MCF 10A (cell line): ENCODE measurements at regions not wholly inside any gene's neighbourhood (a gene's known extent, or its start where the extent isn't known, plus 50 kb on each side); places are given as distances from the start of the nearest gene placed in this dataset.

Experiments used
- BruUV-seq: library from RNA; stranded (reverse); fragments of 400-500 nt; replicated peaks from 2 replicates; lab custom pipeline; 2021; lab: Mats Ljungman, UMichigan
- CTCF ChIA-PET: fragments of 300-600 bp; sonication (Branson Sonifier 250); formaldehyde crosslinking; extraction: SDS; loops from one replicate; lab custom pipeline; 2021; ENCODE audit warnings: antibody characterized with exemption, inconsistent platforms; lab: Yijun Ruan, JAX
- POLR2A ChIA-PET: fragments of 300-600, 350-650 bp; sonication (Branson Sonifier 250); formaldehyde crosslinking; extraction: SDS; loops from one replicate; lab custom pipeline; 2020; ENCODE audit warnings: antibody characterized with exemption, inconsistent platforms; lab: Yijun Ruan, JAX
- DNase-seq: peaks from one replicate; pipeline ENCODE4 v3.0.0-alpha.2; 2018; ENCODE audit not compliant: unreplicated experiment
- H3K27ac Mint-ChIP-seq: one replicate; pipeline ENCODE4 v1.8.0; 2022; ENCODE audit warnings: mild to moderate bottlenecking, low read depth, mixed read lengths; ENCODE audit not compliant: unreplicated experiment
- H3K27me3 Mint-ChIP-seq: one replicate; pipeline ENCODE4 v1.8.0; 2022; ENCODE audit warnings: mixed read lengths; ENCODE audit not compliant: insufficient read depth, unreplicated experiment
- H3K36me3 Mint-ChIP-seq: one replicate; pipeline ENCODE4 v1.8.0; 2022; ENCODE audit warnings: mild to moderate bottlenecking, moderate library complexity, mixed read lengths; ENCODE audit not compliant: insufficient read depth, unreplicated experiment
- H3K4me1 Mint-ChIP-seq: one replicate; pipeline ENCODE4 v1.8.0; 2022; ENCODE audit warnings: mixed read lengths; ENCODE audit not compliant: insufficient read depth, unreplicated experiment
- H3K4me3 Mint-ChIP-seq: one replicate; pipeline ENCODE4 v1.8.0; 2022; ENCODE audit warnings: mild to moderate bottlenecking, moderate library complexity, mixed read lengths; ENCODE audit not compliant: unreplicated experiment
- H3K9me3 Mint-ChIP-seq: one replicate; pipeline ENCODE4 v1.8.0; 2022; ENCODE audit warnings: mixed read lengths; ENCODE audit not compliant: unreplicated experiment
- CTCF ChIP-seq: fragments of 200-600 bp; IDR thresholded peaks from one replicate; pipeline ENCODE4 v1.8.0; 2022; ENCODE audit warnings: antibody characterized with exemption, mild to moderate bottlenecking; ENCODE audit not compliant: unreplicated experiment
- intact Hi-C: fragments of 100-400 bp; cut with micrococcal nuclease; formaldehyde crosslinking; loops from 2 replicates; pipeline ENCODE4 v1.14.1; 2022

GRCh38 chr6:40274058-40274457 lies 313.1 kb downstream of the LRFN2 start:
- no peak for DNase-seq
- no TSS peak for BruUV-seq
- no peak overlapping the region for H3K4me3 Mint-ChIP-seq
- no peaks in the 10 kb centered on the region for H3K36me3 Mint-ChIP-seq
- no peaks in the 10 kb centered on the region for H3K4me1 Mint-ChIP-seq
- ChIA-PET POLR2A (no interaction called here), CTCF (no interaction called here)
- no peaks in the 10 kb centered on the region for H3K27me3 Mint-ChIP-seq
- H3K9me3 Mint-ChIP-seq: peaks cover 25% of the 10 kb centered on the region
- TF ChIP-seq CTCF: no peak
- no peak overlapping the region for H3K27ac Mint-ChIP-seq
- intact Hi-C loops: no loop called here

DNA sequence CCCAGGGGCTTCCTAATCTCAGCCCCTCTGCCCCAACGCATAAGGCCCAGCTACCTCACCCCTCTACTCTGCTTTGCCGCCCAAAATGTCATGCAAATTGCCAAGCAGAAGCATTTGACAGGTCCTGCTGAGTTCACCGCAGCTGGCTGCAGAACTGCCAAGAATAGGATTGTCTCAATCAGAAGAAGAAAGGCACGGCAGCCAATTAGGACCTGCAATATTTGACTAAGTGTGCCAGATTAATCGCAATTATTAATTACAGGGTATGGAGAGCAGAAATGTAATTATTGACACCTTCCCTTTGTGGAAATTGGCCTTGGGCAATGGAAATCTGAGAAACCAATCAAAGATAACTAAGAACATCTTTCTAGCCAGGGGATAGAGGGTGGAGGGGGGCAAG lies 318.6 kb downstream of the LRFN2 start:
- H3K4me1 Mint-ChIP-seq: no peaks in the 10 kb centered on the region
- intact Hi-C loops: no loop called here
- H3K27ac Mint-ChIP-seq: no peak overlapping the region
- no peak for TF ChIP-seq CTCF
- POLR2A ChIA-PET: no interaction called here
- no peak overlapping the region for H3K4me3 Mint-ChIP-seq
- no peaks in the 10 kb centered on the region for H3K36me3 Mint-ChIP-seq
- CTCF ChIA-PET: no interaction called here
- no peak for DNase-seq
- no peaks in the 10 kb centered on the region for H3K27me3 Mint-ChIP-seq
- BruUV-seq: no TSS peak
- peaks cover 38% of the 10 kb centered on the region for H3K9me3 Mint-ChIP-seq

DNA sequence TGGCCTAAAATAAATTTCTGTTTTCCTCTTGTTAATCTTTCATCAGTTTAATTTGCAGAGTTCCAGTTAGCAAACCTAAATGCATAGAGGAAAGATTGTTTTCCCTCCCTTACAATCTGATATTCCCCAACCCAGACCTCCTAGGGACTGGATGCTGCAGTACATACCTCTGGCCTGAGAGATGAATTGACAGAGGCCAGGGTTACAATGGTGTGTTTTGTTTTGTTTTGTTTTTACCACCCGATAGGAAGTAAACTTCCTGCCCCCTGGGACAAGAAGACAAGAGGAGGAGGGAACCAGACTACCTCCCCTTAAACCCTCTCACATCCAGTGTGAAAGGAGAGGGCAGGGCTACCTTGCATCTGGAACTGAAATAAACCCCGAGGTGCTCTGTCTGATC lies 319.0 kb downstream of the LRFN2 start:
- no TSS peak for BruUV-seq
- Mint-ChIP-seq H3K27ac (no peak overlapping the region), H3K27me3 (no peaks in the 10 kb centered on the region), H3K9me3 (peaks cover 38% of the 10 kb centered on the region), H3K4me3 (no peak overlapping the region), H3K4me1 (no peaks in the 10 kb centered on the region), H3K36me3 (no peaks in the 10 kb centered on the region)
- TF ChIP-seq CTCF: no peak
- ChIA-PET POLR2A (no interaction called here), CTCF (no interaction called here)
- DNase-seq: no peak
- intact Hi-C loops: no loop called here

GRCh38 chr6:40265615-40266014 lies 321.5 kb downstream of the LRFN2 start:
- no peak for DNase-seq
- ChIA-PET POLR2A (no interaction called here), CTCF (no interaction called here)
- Mint-ChIP-seq H3K4me3 (no peak overlapping the region), H3K36me3 (no peaks in the 10 kb centered on the region), H3K9me3 (peaks cover 40% of the 10 kb centered on the region), H3K4me1 (no peaks in the 10 kb centered on the region), H3K27ac (no peak overlapping the region), H3K27me3 (no peaks in the 10 kb centered on the region)
- TF ChIP-seq CTCF: no peak
- no TSS peak for BruUV-seq
- intact Hi-C loops: no loop called here
